ENCODE measurements at regions not wholly inside any gene's neighbourhood (a gene's known extent, or its start where the extent isn't known, plus 50 kb on each side); places are given as distances from the start of the nearest gene placed in this dataset.

GRCh38 chr2:168336786-168337388 lies 89.5 kb upstream of the STK39 start:
- peaks cover 0 to 5% (median under 1%) of the 10 kb centered on the region in 7 donors for H3K9me3 Mint-ChIP-seq
- TF ChIP-seq, protein P1, sequence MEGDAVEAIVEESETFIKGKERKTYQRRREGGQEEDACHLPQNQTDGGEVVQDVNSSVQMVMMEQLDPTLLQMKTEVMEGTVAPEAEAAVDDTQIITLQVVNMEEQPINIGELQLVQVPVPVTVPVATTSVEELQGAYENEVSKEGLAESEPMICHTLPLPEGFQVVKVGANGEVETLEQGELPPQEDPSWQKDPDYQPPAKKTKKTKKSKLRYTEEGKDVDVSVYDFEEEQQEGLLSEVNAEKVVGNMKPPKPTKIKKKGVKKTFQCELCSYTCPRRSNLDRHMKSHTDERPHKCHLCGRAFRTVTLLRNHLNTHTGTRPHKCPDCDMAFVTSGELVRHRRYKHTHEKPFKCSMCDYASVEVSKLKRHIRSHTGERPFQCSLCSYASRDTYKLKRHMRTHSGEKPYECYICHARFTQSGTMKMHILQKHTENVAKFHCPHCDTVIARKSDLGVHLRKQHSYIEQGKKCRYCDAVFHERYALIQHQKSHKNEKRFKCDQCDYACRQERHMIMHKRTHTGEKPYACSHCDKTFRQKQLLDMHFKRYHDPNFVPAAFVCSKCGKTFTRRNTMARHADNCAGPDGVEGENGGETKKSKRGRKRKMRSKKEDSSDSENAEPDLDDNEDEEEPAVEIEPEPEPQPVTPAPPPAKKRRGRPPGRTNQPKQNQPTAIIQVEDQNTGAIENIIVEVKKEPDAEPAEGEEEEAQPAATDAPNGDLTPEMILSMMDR (IDR thresholded peaks at IDR 0.05) = no peak
- Histone ChIP-seq H3K4me1 (ENCODE audit: control insufficient read depth in 1 of 2, insufficient read depth in 2 of 2, low read length in 2 of 2) (no peaks in the 10 kb centered on the region), H4K20me1 (ENCODE audit: insufficient read depth, low read length) (no peaks in the 10 kb centered on the region), H3K27me3 (ENCODE audit: control insufficient read depth in 2 of 2, insufficient read depth in 2 of 2, low read length in 2 of 2) (no peaks in the 10 kb centered on the region), H3K4me2 (replicated peaks; ENCODE audit: extremely low read depth, low read length, poor library complexity, severe bottlenecking) (no peak overlapping the region), H3K27ac (ENCODE audit: low read depth in 1 of 2, low read length in 2 of 2) (no peak overlapping the region), H3K36me3 (replicated peaks in 1 of 2; ENCODE audit: control insufficient read depth in 1 of 2, insufficient read depth in 2 of 2, low read length in 2 of 2) (no peaks in the 10 kb centered on the region), H3K79me2 (ENCODE audit: insufficient read depth, low read length) (no peaks in the 10 kb centered on the region), H3K9me3 (replicated peaks in 1 of 2; ENCODE audit: control insufficient read depth in 1 of 2, insufficient read depth in 1 of 2, low read length in 2 of 2) (peaks cover 0 to 3% of the 10 kb centered on the region in 2 donors), H3K9ac (ENCODE audit: insufficient read depth, low read length, poor library complexity, severe bottlenecking) (no peak overlapping the region), H3K4me3 (replicated peaks in 1 of 3; ENCODE audit: low read depth in 2 of 3, low read length in 3 of 3) (no peak overlapping the region), H2AFZ (ENCODE audit: insufficient read depth, low read depth, low read length, poor library complexity, severe bottlenecking) (no peak overlapping the region)
- peaks cover 0 to 3% (median 3%) of the 10 kb centered on the region in 3 donors for H3K27me3 Mint-ChIP-seq (ENCODE audit: low read depth in 3 of 3)
- WGBS (ENCODE audit: insufficient coverage) = 77% methylated on average over 5 of the region's 6 CpGs
- H3K27ac Mint-ChIP-seq = no peak overlapping the region
- no peak for DNase-seq
- H3K36me3 Mint-ChIP-seq = peaks cover 0 to 4% of the 10 kb centered on the region in 2 donors
- no peak overlapping the region for H3K4me3 Mint-ChIP-seq
- no peaks in the 10 kb centered on the region for H3K4me1 Mint-ChIP-seq
- intact Hi-C loops (cut with micrococcal nuclease) = no loop called here

- TF ChIP-seq, protein P1 (IDR thresholded peaks at IDR 0.05) = no peak
- H3K36me3 Mint-ChIP-seq = no peaks in the 10 kb centered on the region
- H3K9me3 Mint-ChIP-seq = no peaks in the 10 kb centered on the region
- H4K20me1 ChIP-seq (ENCODE audit: insufficient read depth, low read length) = no peaks in the 10 kb centered on the region
- H3K9me3 ChIP-seq (replicated peaks in 1 of 2; ENCODE audit: control insufficient read depth in 1 of 2, insufficient read depth in 1 of 2, low read length in 2 of 2) = no peaks in the 10 kb centered on the region
- no peaks in the 10 kb centered on the region for H3K27me3 ChIP-seq (ENCODE audit: control insufficient read depth in 2 of 2, insufficient read depth in 2 of 2, low read length in 2 of 2)
- no peaks in the 10 kb centered on the region for H3K79me2 ChIP-seq (ENCODE audit: insufficient read depth, low read length)
- no peaks in the 10 kb centered on the region for H3K4me1 Mint-ChIP-seq
- WGBS (ENCODE audit: insufficient coverage) = no CpG with 5 or more reads among the region's 3 CpGs
- no peak overlapping the region for H3K27ac Mint-ChIP-seq
- no peak overlapping the region for H3K4me2 ChIP-seq (replicated peaks; ENCODE audit: extremely low read depth, low read length, poor library complexity, severe bottlenecking)
- H3K4me1 ChIP-seq (ENCODE audit: control insufficient read depth in 1 of 2, insufficient read depth in 2 of 2, low read length in 2 of 2) = no peaks in the 10 kb centered on the region
- H3K27me3 Mint-ChIP-seq (ENCODE audit: low read depth in 3 of 3) = peaks cover 3% of the 10 kb centered on the region in 3 donors
- H3K27ac ChIP-seq (ENCODE audit: low read depth in 1 of 2, low read length in 2 of 2) = no peak overlapping the region
- H3K4me3 Mint-ChIP-seq = no peak overlapping the region
- no peak overlapping the region for H2AFZ ChIP-seq (ENCODE audit: insufficient read depth, low read depth, low read length, poor library complexity, severe bottlenecking)
- H3K4me3 ChIP-seq (replicated peaks in 1 of 3; ENCODE audit: low read depth in 2 of 3, low read length in 3 of 3) = no peak overlapping the region
- no peaks in the 10 kb centered on the region for H3K36me3 ChIP-seq (replicated peaks in 1 of 2; ENCODE audit: control insufficient read depth in 1 of 2, insufficient read depth in 2 of 2, low read length in 2 of 2)
- no peak overlapping the region for H3K9ac ChIP-seq (ENCODE audit: insufficient read depth, low read length, poor library complexity, severe bottlenecking)
- intact Hi-C loops (cut with micrococcal nuclease) = no loop called here
- no peak for DNase-seq
Observed at GRCh38 chr2:168338292-168338691, 90.9 kb upstream of the STK39 start.
